ENCODE measurements at regions not wholly inside any gene's neighbourhood (a gene's known extent, or its start where the extent isn't known, plus 50 kb on each side); places are given as distances from the start of the nearest gene placed in this dataset.
"Not testable (repeated sequence)": the region's sequence is repeated elsewhere in the genome, so short reads cannot be mapped to it uniquely, and the experiment has no call there.

GRCh38 chr3:13245615-13245978, 172.4 kb upstream of the IQSEC1 start:
- no peak for DNase-seq

GRCh38 chr3:13243586-13243985, 170.4 kb upstream of the IQSEC1 start:
- DNase-seq = no peak

- no peak for DNase-seq
Measured at GRCh38 chr3:13242364-13242737, 169.1 kb upstream of the IQSEC1 start.

- DNase-seq = no peak
Measured at GRCh38 chr3:13241621-13242363, 168.6 kb upstream of the IQSEC1 start.

GRCh38 chr3:13240928-13241618, 167.8 kb upstream of the IQSEC1 start:
- no peak for DNase-seq

GRCh38 chr3:13239467-13239760, 166.2 kb upstream of the IQSEC1 start:
- no peak for DNase-seq

- no peak for DNase-seq
Measured at GRCh38 chr3:13238687-13239466, 165.6 kb upstream of the IQSEC1 start.

- no peak for DNase-seq
Measured at GRCh38 chr3:13237776-13238490, 164.7 kb upstream of the IQSEC1 start.

GRCh38 chr3:13236557-13237173, 163.4 kb upstream of the IQSEC1 start:
- no peak for DNase-seq

- DNase-seq = no peak
Measured at GRCh38 chr3:13235897-13236296, 162.7 kb upstream of the IQSEC1 start.

GRCh38 chr3:13235079-13235478, 161.8 kb upstream of the IQSEC1 start:
- no peak for DNase-seq

GRCh38 chr3:13234666-13235065, 161.4 kb upstream of the IQSEC1 start:
- DNase-seq = no peak

GRCh38 chr3:13233487-13234485, 160.6 kb upstream of the IQSEC1 start:
- DNase-seq = no peak

GRCh38 chr3:13231781-13232666, 158.8 kb upstream of the IQSEC1 start:
- DNase-seq = no peak

- DNase-seq = no peak
Measured at GRCh38 chr3:13229273-13229949, 156.2 kb upstream of the IQSEC1 start.

GRCh38 chr3:13228584-13228983, 155.4 kb upstream of the IQSEC1 start:
- no peak for DNase-seq

- not testable (repeated sequence) for DNase-seq
Measured at GRCh38 chr3:13228169-13228568, 154.9 kb upstream of the IQSEC1 start.

GRCh38 chr3:13227315-13228165, 154.3 kb upstream of the IQSEC1 start:
- DNase-seq = no peak

GRCh38 chr3:13224967-13225366, 151.7 kb upstream of the IQSEC1 start:
- no peak for DNase-seq
